Loucy (cell line): ENCODE measurements at regions not wholly inside any gene's neighbourhood (a gene's known extent, or its start where the extent isn't known, plus 50 kb on each side); places are given as distances from the start of the nearest gene placed in this dataset.

ENCODE experiments used
- H2AFZ ChIP-seq: fragments of 200-600 bp; sonication (generic); 2 replicates; pipeline ENCODE4 v1.6.0; 2016; ENCODE audit warnings: antibody characterized with exemption, mild to moderate bottlenecking, low read length, moderate library complexity
- H3F3A ChIP-seq: fragments of 200-600 bp; 2 replicates; pipeline ENCODE4 v1.6.0; 2016; ENCODE audit warnings: antibody characterized with exemption, low read depth, mild to moderate bottlenecking
- H3K27me3 ChIP-seq: fragments of 200-600 bp; sonication (generic); 2 replicates; pipeline ENCODE4 v1.6.1; 2014; ENCODE audit warnings: low read length, mild to moderate bottlenecking; ENCODE audit not compliant: insufficient read depth, poor library complexity, severe bottlenecking
- H3K36me3 ChIP-seq: fragments of 200-600 bp; sonication (generic); 2 replicates; pipeline ENCODE4 v1.6.1; 2016; ENCODE audit warnings: low read length; ENCODE audit not compliant: insufficient read depth
- H3K4me1 ChIP-seq: fragments of 200-600 bp; sonication (generic); 2 replicates; pipeline ENCODE4 v1.5.1; 2014; ENCODE audit warnings: low read length, mild to moderate bottlenecking; ENCODE audit not compliant: insufficient read depth, poor library complexity, severe bottlenecking
- H3K4me2 ChIP-seq: fragments of 200-600 bp; sonication (generic); 2 replicates; pipeline ENCODE4 v1.6.0; 2014; ENCODE audit warnings: antibody characterized with exemption, low read length, low read depth, mild to moderate bottlenecking; ENCODE audit not compliant: poor library complexity, severe bottlenecking
- H3K4me3 ChIP-seq: fragments of 200-600 bp; sonication (generic); 2 replicates; pipeline ENCODE4 v1.5.1; 2014; ENCODE audit warnings: low read length, mild to moderate bottlenecking, mixed read lengths; ENCODE audit not compliant: poor library complexity, severe bottlenecking
- H3K79me2 ChIP-seq: fragments of 200-600 bp; sonication (generic); 2 replicates; pipeline ENCODE4 v1.6.1; 2014; ENCODE audit warnings: low read length; ENCODE audit not compliant: insufficient read depth
- H3K9ac ChIP-seq: fragments of 200-600 bp; sonication (generic); 2 replicates; pipeline ENCODE4 v1.6.0; 2014; ENCODE audit warnings: mild to moderate bottlenecking, low read depth, low read length, moderate library complexity; ENCODE audit not compliant: poor library complexity, severe bottlenecking
- H3K9me2 ChIP-seq: fragments of 200-600 bp; sonication (generic); replicated peaks from 2 replicates; pipeline ENCODE4 v1.6.1; 2016; ENCODE audit warnings: low read depth, low read length, mixed read lengths
- H3K9me3 ChIP-seq: fragments of 200-600 bp; sonication (generic); 2 replicates; pipeline ENCODE4 v1.6.1; 2014; ENCODE audit warnings: mild to moderate bottlenecking, antibody characterized with exemption, low read length, low read depth; ENCODE audit not compliant: insufficient read depth
- H4K20me1 ChIP-seq: fragments of 200-600 bp; sonication (generic); 2 replicates; pipeline ENCODE4 v1.6.0; 2014; ENCODE audit warnings: antibody characterized with exemption, low read length, mild to moderate bottlenecking; ENCODE audit not compliant: insufficient read depth, poor library complexity, severe bottlenecking
- EZH2phosphoT487 ChIP-seq: fragments of 200-600 bp; IDR thresholded peaks from 2 replicates; pipeline ENCODE4 v1.6.1; 2018; ENCODE audit warnings: antibody characterized with exemption, mild to moderate bottlenecking, moderate library complexity, borderline replicate concordance
- TF ChIP-seq, protein P1 (sequence below): fragments of 200-600 bp; sonication (generic); conservative IDR thresholded peaks from 2 replicates; pipeline ENCODE4 v1.5.1; 2014; ENCODE audit warnings: mild to moderate bottlenecking, antibody characterized with exemption, low read length

- Histone ChIP-seq H3K9ac (no peak overlapping the region), H3K9me3 (no peaks in the 10 kb centered on the region), H4K20me1 (no peaks in the 10 kb centered on the region), H3K9me2 (no peaks in the 10 kb centered on the region), H3K4me3 (no peak overlapping the region), H3K27me3 (no peaks in the 10 kb centered on the region), H2AFZ (peak overlapping the region; percentile 82; the same call in 1 of the 2 replicates), H3K4me2 (no peak overlapping the region), H3K36me3 (no peaks in the 10 kb centered on the region), H3F3A (no peaks in the 10 kb centered on the region), H3K79me2 (no peaks in the 10 kb centered on the region), H3K4me1 (no peaks in the 10 kb centered on the region)
- TF ChIP-seq, protein P1, sequence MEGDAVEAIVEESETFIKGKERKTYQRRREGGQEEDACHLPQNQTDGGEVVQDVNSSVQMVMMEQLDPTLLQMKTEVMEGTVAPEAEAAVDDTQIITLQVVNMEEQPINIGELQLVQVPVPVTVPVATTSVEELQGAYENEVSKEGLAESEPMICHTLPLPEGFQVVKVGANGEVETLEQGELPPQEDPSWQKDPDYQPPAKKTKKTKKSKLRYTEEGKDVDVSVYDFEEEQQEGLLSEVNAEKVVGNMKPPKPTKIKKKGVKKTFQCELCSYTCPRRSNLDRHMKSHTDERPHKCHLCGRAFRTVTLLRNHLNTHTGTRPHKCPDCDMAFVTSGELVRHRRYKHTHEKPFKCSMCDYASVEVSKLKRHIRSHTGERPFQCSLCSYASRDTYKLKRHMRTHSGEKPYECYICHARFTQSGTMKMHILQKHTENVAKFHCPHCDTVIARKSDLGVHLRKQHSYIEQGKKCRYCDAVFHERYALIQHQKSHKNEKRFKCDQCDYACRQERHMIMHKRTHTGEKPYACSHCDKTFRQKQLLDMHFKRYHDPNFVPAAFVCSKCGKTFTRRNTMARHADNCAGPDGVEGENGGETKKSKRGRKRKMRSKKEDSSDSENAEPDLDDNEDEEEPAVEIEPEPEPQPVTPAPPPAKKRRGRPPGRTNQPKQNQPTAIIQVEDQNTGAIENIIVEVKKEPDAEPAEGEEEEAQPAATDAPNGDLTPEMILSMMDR = no peak
- no peak for TF ChIP-seq EZH2phosphoT487
Measured at GRCh38 chr2:88896971-88897370, 205.5 kb downstream of the RPIA start.

GRCh38 chr2:88897715-88898114, 206.2 kb downstream of the RPIA start:
- Histone ChIP-seq H3K9ac (no peak overlapping the region), H3K4me1 (no peaks in the 10 kb centered on the region), H4K20me1 (no peaks in the 10 kb centered on the region), H3F3A (no peaks in the 10 kb centered on the region), H3K9me2 (no peaks in the 10 kb centered on the region), H3K9me3 (no peaks in the 10 kb centered on the region), H3K27me3 (no peaks in the 10 kb centered on the region), H3K4me2 (no peak overlapping the region), H3K36me3 (no peaks in the 10 kb centered on the region), H3K79me2 (no peaks in the 10 kb centered on the region), H2AFZ (peak overlapping the region; percentile 82), H3K4me3 (no peak overlapping the region)
- TF ChIP-seq, protein P1 = peak; percentile 32
- TF ChIP-seq EZH2phosphoT487 = no peak

GRCh38 chr2:88903749-88904353, 212.4 kb downstream of the RPIA start:
- Histone ChIP-seq H2AFZ (0 out of 2 replicates have a peak overlapping the region, but pooled peaks have one; percentile 38), H3K4me1 (no peaks in the 10 kb centered on the region), H3K9ac (no peak overlapping the region), H3K9me3 (no peaks in the 10 kb centered on the region), H3K4me3 (no peak overlapping the region), H4K20me1 (no peaks in the 10 kb centered on the region), H3K9me2 (no peaks in the 10 kb centered on the region), H3K27me3 (no peaks in the 10 kb centered on the region), H3F3A (no peaks in the 10 kb centered on the region), H3K79me2 (no peaks in the 10 kb centered on the region), H3K36me3 (no peaks in the 10 kb centered on the region), H3K4me2 (no peak overlapping the region)
- no peak for TF ChIP-seq EZH2phosphoT487
- TF ChIP-seq, protein P1 = peak; percentile 89
